Fibroblast of upper back skin (primary cell): ENCODE measurements at regions not wholly inside any gene's neighbourhood (a gene's known extent, or its start where the extent isn't known, plus 50 kb on each side); places are given as distances from the start of the nearest gene placed in this dataset.

ENCODE experiments used
- DNase-seq: peaks from one replicate; pipeline ENCODE4 v3.0.0-alpha.2; 2013

- DNase-seq: peak; percentile 53
Measured at GRCh38 chr22:26848244-26848920, 191.0 kb downstream of the MIAT start.

GRCh38 chr22:26849575-26849974 is 192.2 kb downstream of the MIAT start:
- DNase-seq: no peak

- DNase-seq: no peak
Measured at GRCh38 chr22:26851125-26851524, 193.7 kb downstream of the MIAT start.

- DNase-seq: no peak
Measured at GRCh38 chr22:26852176-26852575, 194.8 kb downstream of the MIAT start.

GRCh38 chr22:26853071-26853470 is 195.7 kb downstream of the MIAT start:
- DNase-seq: no peak

GRCh38 chr22:26853495-26853894 is 196.1 kb downstream of the MIAT start:
- no peak for DNase-seq

GRCh38 chr22:26857169-26857568 is 199.8 kb downstream of the MIAT start:
- DNase-seq: no peak

GRCh38 chr22:26860301-26860700 is 202.9 kb downstream of the MIAT start:
- DNase-seq: no peak

GRCh38 chr22:26865021-26865420 is 207.6 kb downstream of the MIAT start:
- no peak for DNase-seq

- no peak for DNase-seq
Measured at GRCh38 chr22:26883393-26883792, 226.0 kb downstream of the MIAT start.

- DNase-seq: peak; percentile 23
Measured at GRCh38 chr22:26884921-26885320, 227.5 kb downstream of the MIAT start.

GRCh38 chr22:26885441-26886261 is 228.3 kb downstream of the MIAT start:
- DNase-seq: peak; percentile 42

GRCh38 chr22:26887456-26887855 is 230.1 kb downstream of the MIAT start:
- DNase-seq: peak; percentile 99

GRCh38 chr22:26887916-26888315 is 230.5 kb downstream of the MIAT start:
- DNase-seq: no peak

- DNase-seq: no peak
Measured at GRCh38 chr22:26888887-26889286, 231.5 kb downstream of the MIAT start.

GRCh38 chr22:26889802-26890201 is 232.4 kb downstream of the MIAT start:
- DNase-seq: peak; percentile 40

- peak; percentile 62 for DNase-seq
Measured at GRCh38 chr22:26890870-26891269, 233.5 kb downstream of the MIAT start.

GRCh38 chr22:26891429-26891828 is 234.0 kb downstream of the MIAT start:
- DNase-seq: peak; percentile 46

- DNase-seq: no peak
Measured at GRCh38 chr22:26892166-26893041, 235.0 kb downstream of the MIAT start.

- DNase-seq: peak; percentile 12
Measured at GRCh38 chr22:26893173-26894110, 236.1 kb downstream of the MIAT start.

GRCh38 chr22:26894362-26894761 is 237.0 kb downstream of the MIAT start:
- DNase-seq: peak; percentile 20
